A673 (cell line): ENCODE measurements at regions not wholly inside any gene's neighbourhood (a gene's known extent, or its start where the extent isn't known, plus 50 kb on each side); places are given as distances from the start of the nearest gene placed in this dataset.

Source experiments
- BruUV-seq: library from RNA; stranded (reverse); fragments of 400-500 nt; replicated peaks from 2 replicates; lab custom pipeline; 2021; lab: Mats Ljungman, UMichigan
- CTCF ChIA-PET: fragments of 300-600 bp; sonication (Branson Sonifier 250); formaldehyde crosslinking; loops from one replicate; lab custom pipeline; 2022; ENCODE audit warnings: antibody characterized with exemption; lab: Charles Lee
- POLR2A ChIA-PET: fragments of 300-600 bp; sonication (Branson Sonifier 250); formaldehyde crosslinking; loops from one replicate; lab custom pipeline; 2022; ENCODE audit warnings: antibody characterized with exemption; ENCODE audit not compliant: low non-redundant PET; lab: Charles Lee
- DNase-seq: peaks from one replicate; pipeline ENCODE4 v3.0.0-alpha.2; 2015; ENCODE audit warnings: low spot score
- H3K27ac ChIP-seq: fragments of 200-600 bp; sonication (generic); 2 replicates; pipeline ENCODE4 v1.5.1; 2016; ENCODE audit warnings: mixed run types, low read depth, mild to moderate bottlenecking, mixed read lengths, antibody characterized with exemption, low read length; ENCODE audit not compliant: poor library complexity, severe bottlenecking
- H3K27me3 ChIP-seq: fragments of 200-600 bp; sonication (generic); replicated peaks from 2 replicates; pipeline ENCODE4 v1.6.1; 2017; ENCODE audit warnings: mixed run types, low read depth, mild to moderate bottlenecking, mixed read lengths, antibody characterized with exemption, low read length; ENCODE audit not compliant: insufficient read depth, poor library complexity
- H3K36me3 ChIP-seq: fragments of 200-600 bp; sonication (generic); 2 replicates; pipeline ENCODE4 v1.6.1; 2016; ENCODE audit warnings: mixed run types, mild to moderate bottlenecking, mixed read lengths, antibody characterized with exemption, low read length; ENCODE audit not compliant: insufficient read depth, poor library complexity, severe bottlenecking
- H3K4me1 ChIP-seq: fragments of 200-600 bp; sonication (generic); 2 replicates; pipeline ENCODE4 v1.6.1; 2017; ENCODE audit warnings: mixed run types, mild to moderate bottlenecking, mixed read lengths, antibody characterized with exemption, low read length; ENCODE audit not compliant: insufficient read depth, poor library complexity, severe bottlenecking
- H3K4me3 ChIP-seq: fragments of 200-600 bp; sonication (generic); 2 replicates; pipeline ENCODE4 v1.5.1; 2016; ENCODE audit warnings: low read depth, mixed run types, mild to moderate bottlenecking, mixed read lengths, low read length; ENCODE audit not compliant: poor library complexity, severe bottlenecking
- H3K9me3 ChIP-seq: fragments of 200-600 bp; sonication (generic); 2 replicates; pipeline ENCODE4 v1.6.1; 2016; ENCODE audit warnings: mixed run types, low read depth, mild to moderate bottlenecking, mixed read lengths, antibody characterized with exemption, low read length; ENCODE audit not compliant: poor library complexity, severe bottlenecking
- EZH2 ChIP-seq: fragments of 200-600 bp; sonication (generic); IDR thresholded peaks from 2 replicates; pipeline ENCODE4 v1.6.1; 2017; ENCODE audit warnings: borderline replicate concordance, low read depth, mild to moderate bottlenecking, mixed read lengths, antibody characterized with exemption, low read length; ENCODE audit not compliant: poor library complexity, severe bottlenecking
- intact Hi-C: fragments of 100-400 bp; cut with micrococcal nuclease; formaldehyde crosslinking; loops from one replicate; pipeline ENCODE4 v1.10.0; 2022; ENCODE audit not compliant: unreplicated experiment
- TF ChIP-seq, protein P1 (sequence below): fragments of 300-800, 200-600 bp; sonication (generic); conservative IDR thresholded peaks from 2 replicates; pipeline ENCODE4 v1.5.1; 2017; ENCODE audit warnings: low read depth, mild to moderate bottlenecking, antibody characterized with exemption, low read length, moderate library complexity, mixed read lengths

DNA sequence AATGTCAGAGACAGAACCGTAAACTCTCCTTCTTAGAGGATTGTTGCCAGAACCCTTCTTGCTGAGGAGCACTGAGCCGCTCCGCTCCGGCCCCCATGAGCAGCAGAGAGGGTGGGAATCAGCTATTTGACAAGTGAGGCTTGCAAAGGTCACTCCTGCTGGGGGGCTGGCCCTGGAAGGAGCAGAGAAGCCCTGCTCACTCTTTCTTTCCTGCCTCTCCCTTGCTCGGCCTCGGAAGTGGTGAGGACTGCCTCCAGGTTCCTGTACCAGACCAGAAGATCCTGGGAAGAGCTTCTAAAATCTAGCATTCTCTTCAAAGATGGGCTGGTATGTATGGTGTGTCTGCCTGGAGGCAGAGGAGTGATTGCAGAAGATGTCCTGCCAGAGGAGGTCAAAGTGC, 168.6 kb upstream of the NECTIN1 start:
- no peaks in the 10 kb centered on the region for H3K4me1 ChIP-seq
- CTCF ChIA-PET = no interaction called here
- intact Hi-C loops = no loop called here
- TF ChIP-seq, protein P1, sequence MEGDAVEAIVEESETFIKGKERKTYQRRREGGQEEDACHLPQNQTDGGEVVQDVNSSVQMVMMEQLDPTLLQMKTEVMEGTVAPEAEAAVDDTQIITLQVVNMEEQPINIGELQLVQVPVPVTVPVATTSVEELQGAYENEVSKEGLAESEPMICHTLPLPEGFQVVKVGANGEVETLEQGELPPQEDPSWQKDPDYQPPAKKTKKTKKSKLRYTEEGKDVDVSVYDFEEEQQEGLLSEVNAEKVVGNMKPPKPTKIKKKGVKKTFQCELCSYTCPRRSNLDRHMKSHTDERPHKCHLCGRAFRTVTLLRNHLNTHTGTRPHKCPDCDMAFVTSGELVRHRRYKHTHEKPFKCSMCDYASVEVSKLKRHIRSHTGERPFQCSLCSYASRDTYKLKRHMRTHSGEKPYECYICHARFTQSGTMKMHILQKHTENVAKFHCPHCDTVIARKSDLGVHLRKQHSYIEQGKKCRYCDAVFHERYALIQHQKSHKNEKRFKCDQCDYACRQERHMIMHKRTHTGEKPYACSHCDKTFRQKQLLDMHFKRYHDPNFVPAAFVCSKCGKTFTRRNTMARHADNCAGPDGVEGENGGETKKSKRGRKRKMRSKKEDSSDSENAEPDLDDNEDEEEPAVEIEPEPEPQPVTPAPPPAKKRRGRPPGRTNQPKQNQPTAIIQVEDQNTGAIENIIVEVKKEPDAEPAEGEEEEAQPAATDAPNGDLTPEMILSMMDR = no peak
- TF ChIP-seq EZH2 = no peak
- peaks cover 6% of the 10 kb centered on the region for H3K27me3 ChIP-seq
- no peak for DNase-seq
- no peaks in the 10 kb centered on the region for H3K36me3 ChIP-seq
- no peak overlapping the region for H3K4me3 ChIP-seq
- no peaks in the 10 kb centered on the region for H3K9me3 ChIP-seq
- no peak overlapping the region for H3K27ac ChIP-seq
- BruUV-seq = no TSS peak
- POLR2A ChIA-PET = no interaction called here

DNA sequence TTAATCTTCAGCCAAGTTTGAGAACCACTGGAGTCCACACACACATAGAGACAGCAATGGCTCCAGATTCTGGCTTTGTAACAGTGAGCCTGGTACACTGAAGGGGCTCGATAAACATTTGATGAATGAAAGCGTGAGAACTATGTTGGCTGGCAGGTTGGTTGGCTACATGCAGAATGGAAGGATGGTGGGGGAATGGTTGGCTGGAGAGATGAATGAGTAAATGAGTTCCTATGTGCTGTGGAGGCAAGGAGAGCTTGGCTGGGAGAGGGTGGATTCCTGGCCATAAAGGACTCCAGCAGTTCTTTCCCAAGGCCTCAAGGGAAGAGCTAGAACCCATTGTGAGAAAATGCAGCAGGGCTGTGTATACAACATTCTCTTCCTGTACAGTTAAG, 168.0 kb upstream of the NECTIN1 start:
- POLR2A ChIA-PET = no interaction called here
- Histone ChIP-seq H3K4me3 (no peak overlapping the region), H3K4me1 (no peaks in the 10 kb centered on the region), H3K27ac (no peak overlapping the region), H3K27me3 (peaks cover 6% of the 10 kb centered on the region), H3K36me3 (no peaks in the 10 kb centered on the region), H3K9me3 (no peaks in the 10 kb centered on the region)
- DNase-seq = no peak
- BruUV-seq = no TSS peak
- CTCF ChIA-PET = no interaction called here
- intact Hi-C loops = no loop called here
- TF ChIP-seq EZH2 = no peak
- TF ChIP-seq, protein P1 = no peak

DNA sequence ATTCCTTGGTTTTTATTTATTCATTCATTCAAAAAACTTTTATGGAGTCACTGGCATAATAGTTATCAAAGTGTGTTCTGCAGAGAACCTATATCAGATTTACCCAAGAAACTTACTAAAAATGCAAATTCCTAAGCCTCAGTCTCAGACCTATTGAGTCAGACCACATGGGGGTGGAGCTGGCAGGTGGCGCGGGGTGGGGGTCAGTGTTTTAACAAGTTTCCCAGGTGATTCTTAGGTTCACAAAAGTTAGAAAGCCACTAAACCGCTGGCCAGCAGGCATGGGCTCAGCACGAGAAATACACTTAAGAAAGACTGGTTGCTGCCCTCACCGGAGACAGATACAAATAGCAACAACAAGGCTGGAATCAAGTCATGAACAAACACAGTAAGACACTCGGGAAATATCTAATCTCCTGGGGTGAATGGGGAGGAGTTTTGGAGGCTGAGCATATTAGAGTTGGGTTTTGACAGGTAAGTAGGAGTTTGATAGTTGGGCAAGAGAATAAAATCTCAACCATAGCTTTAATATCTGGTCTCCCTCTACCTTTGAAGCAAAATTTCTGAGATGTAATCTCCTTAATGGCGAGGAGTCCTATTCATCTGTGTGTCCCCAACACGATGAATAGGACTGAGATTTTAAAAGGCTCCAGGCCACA, 167.5 kb upstream of the NECTIN1 start:
- ChIA-PET POLR2A (no interaction called here), CTCF (no interaction called here)
- H3K27me3 ChIP-seq = peaks cover 6% of the 10 kb centered on the region
- BruUV-seq = no TSS peak
- no peaks in the 10 kb centered on the region for H3K4me1 ChIP-seq
- intact Hi-C loops = no loop called here
- H3K36me3 ChIP-seq = no peaks in the 10 kb centered on the region
- H3K9me3 ChIP-seq = no peaks in the 10 kb centered on the region
- no peak for DNase-seq
- TF ChIP-seq EZH2 = no peak
- TF ChIP-seq, protein P1 = no peak
- H3K27ac ChIP-seq = no peak overlapping the region
- no peak overlapping the region for H3K4me3 ChIP-seq
